ENCODE measurements at regions not wholly inside any gene's neighbourhood (a gene's known extent, or its start where the extent isn't known, plus 50 kb on each side); places are given as distances from the start of the nearest gene placed in this dataset.

- Histone ChIP-seq H3K36me3 (ENCODE audit: control insufficient read depth, insufficient read depth, low read length) (no peaks in the 10 kb centered on the region), H3K27me3 (ENCODE audit: control insufficient read depth, insufficient read depth, low read length) (no peaks in the 10 kb centered on the region), H3K9me3 (ENCODE audit: control insufficient read depth, insufficient read depth, low read length) (no peaks in the 10 kb centered on the region), H3K4me1 (ENCODE audit: control insufficient read depth, insufficient read depth, low read length) (no peaks in the 10 kb centered on the region), H3K4me3 (ENCODE audit: low read depth, low read length) (no peak overlapping the region), H3K27ac (ENCODE audit: low read depth, low read length) (no peak overlapping the region)
- WGBS (ENCODE audit: insufficient coverage), result no CpG with 5 or more reads among the region's 1 CpG
- DNase-seq (ENCODE audit: low read depth in 4 of 6, low spot score in 6 of 6), result no peak
Observed at GRCh38 chr13:55705526-55705925, 1435.2 kb upstream of the PRR20A start.

GRCh38 chr13:55705971-55706370 is 1434.7 kb upstream of the PRR20A start:
- Histone ChIP-seq H3K36me3 (ENCODE audit: control insufficient read depth, insufficient read depth, low read length) (no peaks in the 10 kb centered on the region), H3K27me3 (ENCODE audit: control insufficient read depth, insufficient read depth, low read length) (no peaks in the 10 kb centered on the region), H3K9me3 (ENCODE audit: control insufficient read depth, insufficient read depth, low read length) (no peaks in the 10 kb centered on the region), H3K4me1 (ENCODE audit: control insufficient read depth, insufficient read depth, low read length) (no peaks in the 10 kb centered on the region), H3K4me3 (ENCODE audit: low read depth, low read length) (no peak overlapping the region), H3K27ac (ENCODE audit: low read depth, low read length) (no peak overlapping the region)
- no CpG with 5 or more reads among the region's 3 CpGs for whole genome bisulfite sequencing (ENCODE audit: insufficient coverage)
- peak in 2 of 6 donors; percentile 14 to 72 for DNase-seq (ENCODE audit: low read depth in 4 of 6, low spot score in 6 of 6)

GRCh38 chr13:55714120-55714519 is 1426.6 kb upstream of the PRR20A start:
- no peaks in the 10 kb centered on the region for H3K4me1 ChIP-seq (ENCODE audit: control insufficient read depth, insufficient read depth, low read length)
- no peaks in the 10 kb centered on the region for H3K27me3 ChIP-seq (ENCODE audit: control insufficient read depth, insufficient read depth, low read length)
- no peak overlapping the region for H3K4me3 ChIP-seq (ENCODE audit: low read depth, low read length)
- no peaks in the 10 kb centered on the region for H3K9me3 ChIP-seq (ENCODE audit: control insufficient read depth, insufficient read depth, low read length)
- H3K27ac ChIP-seq (ENCODE audit: low read depth, low read length), result no peak overlapping the region
- DNase-seq (ENCODE audit: low read depth in 4 of 6, low spot score in 6 of 6), result no peak
- no peaks in the 10 kb centered on the region for H3K36me3 ChIP-seq (ENCODE audit: control insufficient read depth, insufficient read depth, low read length)

GRCh38 chr13:55727683-55728082 is 1413.0 kb upstream of the PRR20A start:
- DNase-seq (ENCODE audit: low read depth in 4 of 6, low spot score in 6 of 6), result no peak
- no peak overlapping the region for H3K4me3 ChIP-seq (ENCODE audit: low read depth, low read length)
- H3K27me3 ChIP-seq (ENCODE audit: control insufficient read depth, insufficient read depth, low read length), result no peaks in the 10 kb centered on the region
- H3K36me3 ChIP-seq (ENCODE audit: control insufficient read depth, insufficient read depth, low read length), result no peaks in the 10 kb centered on the region
- H3K9me3 ChIP-seq (ENCODE audit: control insufficient read depth, insufficient read depth, low read length), result no peaks in the 10 kb centered on the region
- H3K4me1 ChIP-seq (ENCODE audit: control insufficient read depth, insufficient read depth, low read length), result no peaks in the 10 kb centered on the region
- WGBS (ENCODE audit: insufficient coverage), result no CpG with 5 or more reads among the region's 5 CpGs
- no peak overlapping the region for H3K27ac ChIP-seq (ENCODE audit: low read depth, low read length)

- Histone ChIP-seq H3K4me1 (ENCODE audit: control insufficient read depth, insufficient read depth, low read length) (no peaks in the 10 kb centered on the region), H3K4me3 (ENCODE audit: low read depth, low read length) (no peak overlapping the region), H3K9me3 (ENCODE audit: control insufficient read depth, insufficient read depth, low read length) (no peaks in the 10 kb centered on the region), H3K36me3 (ENCODE audit: control insufficient read depth, insufficient read depth, low read length) (no peaks in the 10 kb centered on the region), H3K27ac (ENCODE audit: low read depth, low read length) (no peak overlapping the region), H3K27me3 (ENCODE audit: control insufficient read depth, insufficient read depth, low read length) (no peaks in the 10 kb centered on the region)
- DNase-seq (ENCODE audit: low read depth in 4 of 6, low spot score in 6 of 6), result peak in 1 of 6 donors; percentile 16
- no CpG with 5 or more reads among the region's 2 CpGs for WGBS (ENCODE audit: insufficient coverage)
Observed at GRCh38 chr13:55728247-55728646, 1412.5 kb upstream of the PRR20A start.

- Histone ChIP-seq H3K4me1 (ENCODE audit: control insufficient read depth, insufficient read depth, low read length) (no peaks in the 10 kb centered on the region), H3K4me3 (ENCODE audit: low read depth, low read length) (no peak overlapping the region), H3K9me3 (ENCODE audit: control insufficient read depth, insufficient read depth, low read length) (no peaks in the 10 kb centered on the region), H3K27ac (ENCODE audit: low read depth, low read length) (no peak overlapping the region), H3K36me3 (ENCODE audit: control insufficient read depth, insufficient read depth, low read length) (no peaks in the 10 kb centered on the region), H3K27me3 (ENCODE audit: control insufficient read depth, insufficient read depth, low read length) (no peaks in the 10 kb centered on the region)
- no CpG with 5 or more reads among the region's 2 CpGs for WGBS (ENCODE audit: insufficient coverage)
- DNase-seq (ENCODE audit: low read depth in 4 of 6, low spot score in 6 of 6), result no peak
Observed at GRCh38 chr13:55745828-55746227, 1394.9 kb upstream of the PRR20A start.

- H3K4me1 ChIP-seq (ENCODE audit: control insufficient read depth, insufficient read depth, low read length), result no peaks in the 10 kb centered on the region
- no peaks in the 10 kb centered on the region for H3K9me3 ChIP-seq (ENCODE audit: control insufficient read depth, insufficient read depth, low read length)
- 65% methylated on average over 2 of the region's 3 CpGs for WGBS (ENCODE audit: insufficient coverage)
- H3K27me3 ChIP-seq (ENCODE audit: control insufficient read depth, insufficient read depth, low read length), result no peaks in the 10 kb centered on the region
- H3K27ac ChIP-seq (ENCODE audit: low read depth, low read length), result no peak overlapping the region
- no peaks in the 10 kb centered on the region for H3K36me3 ChIP-seq (ENCODE audit: control insufficient read depth, insufficient read depth, low read length)
- H3K4me3 ChIP-seq (ENCODE audit: low read depth, low read length), result no peak overlapping the region
- no peak for DNase-seq (ENCODE audit: low read depth in 4 of 6, low spot score in 6 of 6)
Observed at GRCh38 chr13:55761986-55762385, 1378.7 kb upstream of the PRR20A start.

GRCh38 chr13:55777612-55778011 is 1363.1 kb upstream of the PRR20A start:
- Histone ChIP-seq H3K36me3 (ENCODE audit: control insufficient read depth, insufficient read depth, low read length) (no peaks in the 10 kb centered on the region), H3K9me3 (ENCODE audit: control insufficient read depth, insufficient read depth, low read length) (no peaks in the 10 kb centered on the region), H3K4me3 (ENCODE audit: low read depth, low read length) (no peak overlapping the region), H3K27me3 (ENCODE audit: control insufficient read depth, insufficient read depth, low read length) (no peaks in the 10 kb centered on the region), H3K27ac (ENCODE audit: low read depth, low read length) (no peak overlapping the region), H3K4me1 (ENCODE audit: control insufficient read depth, insufficient read depth, low read length) (no peaks in the 10 kb centered on the region)
- DNase-seq (ENCODE audit: low read depth in 4 of 6, low spot score in 6 of 6), result no peak
- 88% methylated on average over 2 of the region's 2 CpGs for WGBS (ENCODE audit: insufficient coverage)

GRCh38 chr13:55783841-55784240 is 1356.9 kb upstream of the PRR20A start:
- no peaks in the 10 kb centered on the region for H3K27me3 ChIP-seq (ENCODE audit: control insufficient read depth, insufficient read depth, low read length)
- no peaks in the 10 kb centered on the region for H3K36me3 ChIP-seq (ENCODE audit: control insufficient read depth, insufficient read depth, low read length)
- H3K4me3 ChIP-seq (ENCODE audit: low read depth, low read length), result no peak overlapping the region
- DNase-seq (ENCODE audit: low read depth in 4 of 6, low spot score in 6 of 6), result no peak
- no CpG with 5 or more reads among the region's 1 CpG for WGBS (ENCODE audit: insufficient coverage)
- no peaks in the 10 kb centered on the region for H3K9me3 ChIP-seq (ENCODE audit: control insufficient read depth, insufficient read depth, low read length)
- H3K27ac ChIP-seq (ENCODE audit: low read depth, low read length), result no peak overlapping the region
- no peaks in the 10 kb centered on the region for H3K4me1 ChIP-seq (ENCODE audit: control insufficient read depth, insufficient read depth, low read length)

- no peak for DNase-seq (ENCODE audit: low read depth in 4 of 6, low spot score in 6 of 6)
- H3K4me1 ChIP-seq (ENCODE audit: control insufficient read depth, insufficient read depth, low read length), result no peaks in the 10 kb centered on the region
- H3K36me3 ChIP-seq (ENCODE audit: control insufficient read depth, insufficient read depth, low read length), result no peaks in the 10 kb centered on the region
- H3K27me3 ChIP-seq (ENCODE audit: control insufficient read depth, insufficient read depth, low read length), result no peaks in the 10 kb centered on the region
- H3K4me3 ChIP-seq (ENCODE audit: low read depth, low read length), result no peak overlapping the region
- WGBS (ENCODE audit: insufficient coverage), result no CpG with 5 or more reads among the region's 1 CpG
- no peaks in the 10 kb centered on the region for H3K9me3 ChIP-seq (ENCODE audit: control insufficient read depth, insufficient read depth, low read length)
- no peak overlapping the region for H3K27ac ChIP-seq (ENCODE audit: low read depth, low read length)
Observed at GRCh38 chr13:55788548-55788947, 1352.2 kb upstream of the PRR20A start.
